Common myeloid progenitor, CD34-positive (primary cell): ENCODE measurements at regions not wholly inside any gene's neighbourhood (a gene's known extent, or its start where the extent isn't known, plus 50 kb on each side); places are given as distances from the start of the nearest gene placed in this dataset.
A peak's percentile ranks its signal among the peaks of the same experiment; 100 is the strongest.

ENCODE experiments used
- CTCF ChIA-PET: fragments of 350-600 bp; sonication (Branson Sonifier 250); formaldehyde crosslinking; loops from one replicate; lab custom pipeline; 2021; ENCODE audit warnings: antibody characterized with exemption; lab: Charles Lee
- POLR2A ChIA-PET: fragments of 350-600 bp; sonication (Branson Sonifier 250); formaldehyde crosslinking; loops from one replicate; lab custom pipeline; 2021; ENCODE audit warnings: antibody characterized with exemption; lab: Charles Lee
- DNase-seq, 3 donors: peaks; one replicate each; pipeline versions ENCODE4 v3.0.0 to v3.0.0-alpha.2; 2013
- H3K27ac ChIP-seq, 2 experiments: 1 replicate in 1 of 2; 2 replicates in 1 of 2; pipeline ENCODE4 v1.7.0; 2013; ENCODE audit warnings: inconsistent platforms in 2 of 2, low read length in 2 of 2, mild to moderate bottlenecking in 2 of 2, low read depth in 1 of 2, moderate library complexity in 1 of 2; ENCODE audit not compliant: severe bottlenecking in 2 of 2, insufficient read depth in 1 of 2, poor library complexity in 1 of 2
- H3K27me3 ChIP-seq, 5 experiments: replicated peaks in 2 of 5; 1 replicate in 3 of 5; 2 replicates in 2 of 5; pipeline versions ENCODE4 v1.6.1 to v1.7.0; 2013; ENCODE audit warnings: low read length in 4 of 5, mild to moderate bottlenecking in 2 of 5, moderate library complexity in 2 of 5, inconsistent platforms in 1 of 5; ENCODE audit not compliant: insufficient read depth in 5 of 5, control insufficient read depth in 4 of 5
- H3K36me3 ChIP-seq, 4 experiments: 1 replicate in 2 of 4; 2 replicates in 2 of 4; pipeline versions ENCODE4 v1.6.1 to v1.7.0; 2013; ENCODE audit warnings: low read length in 3 of 4, control low read depth in 1 of 4, mild to moderate bottlenecking in 1 of 4; ENCODE audit not compliant: control insufficient read depth in 4 of 4, insufficient read depth in 4 of 4
- H3K4me1 ChIP-seq, 4 experiments: 1 replicate in 3 of 4; 2 replicates in 1 of 4; pipeline versions ENCODE4 v1.6.1 to v1.7.1; 2013; ENCODE audit warnings: low read length in 3 of 4, mild to moderate bottlenecking in 3 of 4, control low read depth in 1 of 4, inconsistent platforms in 1 of 4, moderate library complexity in 1 of 4; ENCODE audit not compliant: control insufficient read depth in 4 of 4, insufficient read depth in 4 of 4; ENCODE audit errors: control extremely low read depth in 1 of 4
- H3K4me3 ChIP-seq, 7 experiments: 1 replicate in 4 of 7; 2 replicates in 3 of 7; pipeline versions ENCODE4 v1.5.1 to v1.7.0; 2013; ENCODE audit warnings: mild to moderate bottlenecking in 7 of 7, low read length in 6 of 7, moderate library complexity in 6 of 7, inconsistent platforms in 2 of 7, low read depth in 2 of 7, control low read depth in 1 of 7; ENCODE audit not compliant: insufficient read depth in 4 of 7, control insufficient read depth in 1 of 7; ENCODE audit errors: extremely low read depth in 1 of 7
- H3K9me3 ChIP-seq, 5 experiments: 1 replicate in 4 of 5; 2 replicates in 1 of 5; pipeline versions ENCODE4 v1.6.1 to v1.7.1; 2013; ENCODE audit warnings: low read length in 4 of 5, mild to moderate bottlenecking in 2 of 5, inconsistent platforms in 1 of 5, low read depth in 1 of 5, moderate library complexity in 1 of 5; ENCODE audit not compliant: control insufficient read depth in 4 of 5, insufficient read depth in 2 of 5; ENCODE audit errors: control extremely low read depth in 1 of 5
- WGBS: methylation state at CpG from one replicate; pipeline ENCODE4 v1.1.5; 2013; ENCODE audit not compliant: insufficient coverage; 5-methylcytosine and 5-hydroxymethylcytosine counted together

DNA sequence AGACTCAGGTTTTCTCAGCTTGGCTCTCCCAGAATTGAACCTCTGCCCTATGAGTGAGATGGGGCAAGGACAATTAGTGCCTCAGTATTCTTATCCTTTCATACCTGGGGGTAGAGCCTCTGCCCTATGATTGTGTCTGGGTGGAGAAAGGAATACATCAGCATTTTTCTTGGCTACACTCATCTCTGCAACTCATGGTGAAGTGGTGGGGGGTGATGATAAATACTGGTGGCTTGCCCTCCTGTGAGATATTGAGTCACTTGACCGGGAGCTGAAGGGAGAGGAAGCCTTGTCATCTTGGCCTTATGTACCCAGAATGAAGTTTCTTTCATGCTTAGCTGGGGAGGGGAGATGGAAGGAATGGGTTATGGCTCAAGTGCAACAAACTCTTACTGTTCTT is 71.3 kb upstream of the ENOX2 start:
- H3K27me3 ChIP-seq = peaks cover 0 to 8% (median 0%) of the 10 kb centered on the region in 5 experiments
- WGBS = no CpG with 5 or more reads among the region's 1 CpG
- CTCF ChIA-PET = no interaction called here

DNA sequence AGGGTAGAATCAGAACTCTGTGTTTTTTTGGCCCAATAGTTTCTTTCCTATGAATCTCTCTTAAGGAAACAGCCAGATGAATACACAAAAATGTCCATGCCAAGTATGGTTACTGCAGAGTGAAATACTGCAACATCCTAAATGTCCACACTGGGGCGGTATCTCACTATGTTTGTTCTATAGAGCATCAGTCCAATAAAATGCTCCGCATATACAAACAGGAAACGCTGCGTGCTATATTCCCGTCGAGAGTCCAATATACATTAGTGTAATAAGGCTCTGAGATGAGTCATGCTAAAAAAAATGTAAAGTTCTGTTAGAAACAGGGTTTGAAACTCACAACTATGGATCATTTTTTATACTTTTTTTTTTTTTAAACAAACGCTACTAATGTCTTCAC is 72.9 kb upstream of the ENOX2 start:
- Histone ChIP-seq H3K9me3 (no peaks in the 10 kb centered on the region), H3K4me3 (no peak overlapping the region), H3K27me3 (peaks cover 0 to 8% (median 0%) of the 10 kb centered on the region in 5 experiments), H3K27ac (no peak overlapping the region), H3K36me3 (no peaks in the 10 kb centered on the region), H3K4me1 (no peaks in the 10 kb centered on the region)
- 0% methylated on average over 1 of the region's 7 CpGs for WGBS
- DNase-seq = peak; percentile 8 to 51 (median 51)
- ChIA-PET POLR2A (no interaction called here), CTCF (no interaction called here)

More for the DNA sequence above, 71.3 kb upstream of the ENOX2 start:
- Histone ChIP-seq H3K36me3 (no peaks in the 10 kb centered on the region), H3K9me3 (no peaks in the 10 kb centered on the region), H3K4me3 (no peak overlapping the region), H3K4me1 (no peaks in the 10 kb centered on the region), H3K27ac (no peak overlapping the region)
- no peak for DNase-seq
- POLR2A ChIA-PET = no interaction called here

DNA sequence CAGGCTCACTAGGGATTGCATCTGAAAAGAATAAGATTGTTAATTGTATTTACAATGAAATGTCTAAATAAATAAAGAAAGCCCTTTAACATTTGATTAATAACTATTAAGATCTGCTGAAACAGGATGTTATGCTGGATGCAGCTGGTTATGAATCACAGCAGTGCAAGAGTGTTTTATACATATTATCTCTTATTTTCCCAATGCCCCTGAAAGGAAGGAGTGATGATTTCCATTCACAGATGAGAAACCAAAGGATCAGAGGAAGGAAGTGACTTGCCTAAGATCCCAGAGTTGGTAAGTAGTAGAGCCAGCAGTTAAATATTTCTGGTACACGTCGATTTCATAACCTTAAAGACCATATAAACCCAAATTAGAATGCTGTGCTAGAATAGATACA is 76.3 kb upstream of the ARHGAP36 start:
- Histone ChIP-seq H3K4me3 (no peak overlapping the region), H3K27ac (no peak overlapping the region), H3K9me3 (no peaks in the 10 kb centered on the region), H3K27me3 (peaks cover 0 to 11% (median 0%) of the 10 kb centered on the region in 5 experiments), H3K4me1 (no peaks in the 10 kb centered on the region), H3K36me3 (no peaks in the 10 kb centered on the region)
- no peak for DNase-seq
- POLR2A ChIA-PET = no interaction called here
- CTCF ChIA-PET = no interaction called here
- WGBS = no CpG with 5 or more reads among the region's 2 CpGs

DNA sequence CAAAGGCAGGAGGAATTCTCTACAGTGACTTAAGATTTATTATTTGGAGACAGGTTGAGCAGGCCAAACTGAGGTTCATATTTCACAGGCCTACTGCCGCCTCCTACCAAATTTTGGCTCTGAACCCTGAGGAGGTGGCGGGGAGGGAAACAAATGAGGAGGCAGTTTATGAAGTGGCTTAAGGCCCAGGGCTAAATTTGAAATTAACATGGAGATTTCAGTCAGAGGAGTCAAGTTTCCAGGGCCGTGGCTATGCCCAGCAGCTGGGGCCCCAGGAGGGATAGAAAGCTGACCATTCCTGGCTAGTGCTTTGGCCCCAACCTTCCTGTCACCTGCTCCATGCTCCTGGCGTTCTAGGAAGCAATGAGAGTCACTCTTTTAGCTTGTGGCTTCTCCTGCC is 73.4 kb upstream of the ARHGAP36 start:
- H3K36me3 ChIP-seq = no peaks in the 10 kb centered on the region
- H3K4me1 ChIP-seq = no peaks in the 10 kb centered on the region
- DNase-seq = no peak
- ChIA-PET POLR2A (no interaction called here), CTCF (no interaction called here)
- no peak overlapping the region for H3K27ac ChIP-seq
- no peaks in the 10 kb centered on the region for H3K9me3 ChIP-seq
- H3K4me3 ChIP-seq = no peak overlapping the region
- 78% methylated on average over 3 of the region's 4 CpGs for WGBS
- peaks cover 0 to 8% (median 0%) of the 10 kb centered on the region in 5 experiments for H3K27me3 ChIP-seq

DNA sequence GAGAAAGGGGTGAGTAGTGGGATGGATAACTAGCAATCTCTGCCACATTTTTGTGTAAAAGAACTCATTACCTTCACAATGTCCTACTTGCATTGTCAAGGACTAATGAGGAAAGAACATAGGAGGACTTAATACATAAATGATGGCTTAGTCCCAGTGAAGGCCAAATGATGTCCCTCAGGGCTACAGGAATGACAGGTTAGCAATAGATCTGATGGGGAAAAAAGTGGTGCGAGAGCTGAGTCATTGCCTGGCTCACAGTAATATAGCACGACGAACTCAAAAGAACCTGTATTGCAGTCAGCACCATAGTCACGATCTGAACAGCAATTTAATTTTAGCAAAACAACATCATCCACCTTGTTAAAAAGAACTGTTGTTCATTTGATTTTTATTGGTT is 70.9 kb upstream of the ARHGAP36 start:
- ChIA-PET POLR2A (no interaction called here), CTCF (no interaction called here)
- H3K27ac ChIP-seq = no peak overlapping the region
- no peaks in the 10 kb centered on the region for H3K36me3 ChIP-seq
- H3K4me3 ChIP-seq = no peak overlapping the region
- no peaks in the 10 kb centered on the region for H3K4me1 ChIP-seq
- no CpG with 5 or more reads among the region's 4 CpGs for WGBS
- H3K9me3 ChIP-seq = no peaks in the 10 kb centered on the region
- peaks cover 0 to 17% (median 0%) of the 10 kb centered on the region in 5 experiments for H3K27me3 ChIP-seq
- DNase-seq = no peak

DNA sequence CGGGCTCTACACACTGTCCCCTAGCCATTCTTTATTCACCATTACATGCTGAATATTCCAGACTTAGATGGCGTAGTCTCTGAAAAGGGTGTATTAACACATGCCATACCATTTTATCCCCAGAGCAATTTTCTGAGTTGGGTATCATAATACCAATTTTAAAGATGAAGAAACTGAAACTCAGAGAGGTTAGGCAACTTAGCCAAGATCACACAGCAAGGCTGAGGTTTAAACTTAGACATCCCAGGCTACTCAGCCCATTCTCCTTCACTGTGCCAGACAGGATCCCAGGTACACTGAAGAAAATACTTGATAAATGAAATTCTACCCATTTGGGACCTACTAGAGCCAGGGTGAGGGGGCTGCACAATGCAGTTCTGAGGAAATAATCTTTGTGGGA is 67.4 kb upstream of the ARHGAP36 start:
- Histone ChIP-seq H3K4me3 (no peak overlapping the region), H3K9me3 (no peaks in the 10 kb centered on the region), H3K4me1 (no peaks in the 10 kb centered on the region), H3K36me3 (no peaks in the 10 kb centered on the region), H3K27ac (no peak overlapping the region), H3K27me3 (peaks cover 0 to 16% (median 0%) of the 10 kb centered on the region in 5 experiments)
- CTCF ChIA-PET = no interaction called here
- DNase-seq = no peak
- POLR2A ChIA-PET = no interaction called here
- no CpG with 5 or more reads among the region's 2 CpGs for WGBS

DNA sequence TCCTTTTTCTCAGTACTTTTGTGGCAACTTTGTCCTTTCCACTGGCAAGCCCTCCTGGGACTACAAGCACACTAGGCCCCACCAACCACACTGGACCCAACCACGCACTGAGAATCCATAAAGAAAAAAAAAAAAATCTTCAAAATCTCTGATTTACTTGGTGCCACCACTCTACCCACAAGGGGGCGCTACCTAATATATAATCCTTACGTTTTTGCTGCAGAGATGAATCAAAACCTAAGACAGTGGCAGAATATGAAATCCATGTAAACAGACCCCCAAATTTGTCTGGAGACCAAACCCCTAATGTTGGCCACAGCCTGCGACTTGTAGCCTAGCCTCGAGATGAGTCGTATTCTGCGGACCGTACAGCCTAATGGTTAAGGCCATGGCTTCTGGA is 63.5 kb upstream of the ARHGAP36 start:
- Histone ChIP-seq H3K27ac (no peak overlapping the region), H3K27me3 (peaks cover 0 to 16% (median 0%) of the 10 kb centered on the region in 5 experiments), H3K36me3 (no peaks in the 10 kb centered on the region), H3K4me1 (no peaks in the 10 kb centered on the region), H3K9me3 (no peaks in the 10 kb centered on the region), H3K4me3 (no peak overlapping the region)
- ChIA-PET CTCF (interaction anchor here (0.8 to 1.3 kb wide), 3 partner anchors 15 to 38 kb away, joined by 3 read pairs; no protein-coding TSS in a partner anchor), POLR2A (no interaction called here)
- peak; percentile 14 to 38 (median 32) for DNase-seq
- WGBS = 35% methylated on average over 8 of the region's 8 CpGs
